ENCODE measurements at regions not wholly inside any gene's neighbourhood (a gene's known extent, or its start where the extent isn't known, plus 50 kb on each side); places are given as distances from the start of the nearest gene placed in this dataset.

DNA sequence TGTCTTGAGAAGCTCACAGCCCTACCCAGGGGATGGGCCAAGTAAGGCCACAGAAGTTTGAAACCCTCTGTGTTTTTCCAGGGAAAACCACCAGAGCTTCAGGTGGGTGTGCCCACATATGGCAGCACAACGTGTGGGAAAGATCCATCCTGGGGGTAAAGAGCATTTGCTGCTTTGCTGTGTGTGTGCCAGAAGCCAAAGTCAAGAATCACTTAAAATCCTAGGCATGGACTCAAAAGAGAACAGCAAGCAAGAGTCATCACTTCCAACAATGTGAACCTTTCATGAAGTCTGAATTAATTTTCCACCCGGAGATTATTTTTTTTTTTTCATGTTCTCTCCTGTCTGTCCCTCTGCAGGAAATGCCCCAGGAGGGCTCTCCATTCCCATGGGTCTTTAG, 308.2 kb upstream of the SGK1 start:
- intact Hi-C loops (cut with DNase I), result no loop called here
- Histone ChIP-seq H3K27ac (no peak overlapping the region), H3K36me3 (no peaks in the 10 kb centered on the region), H3K9me3 (no peaks in the 10 kb centered on the region), H3K4me3 (no peak overlapping the region), H3K27me3 (no peaks in the 10 kb centered on the region), H3K4me1 (peaks cover 0 to 9% (median 0%) of the 10 kb centered on the region in 12 donors)
- ATAC-seq (no peak), DNase-seq (no peak)
- 39 to 57% (median 49%) methylated on average over 2 of the region's 2 CpGs for WGBS, 4 donors
- TF ChIP-seq, protein P1, sequence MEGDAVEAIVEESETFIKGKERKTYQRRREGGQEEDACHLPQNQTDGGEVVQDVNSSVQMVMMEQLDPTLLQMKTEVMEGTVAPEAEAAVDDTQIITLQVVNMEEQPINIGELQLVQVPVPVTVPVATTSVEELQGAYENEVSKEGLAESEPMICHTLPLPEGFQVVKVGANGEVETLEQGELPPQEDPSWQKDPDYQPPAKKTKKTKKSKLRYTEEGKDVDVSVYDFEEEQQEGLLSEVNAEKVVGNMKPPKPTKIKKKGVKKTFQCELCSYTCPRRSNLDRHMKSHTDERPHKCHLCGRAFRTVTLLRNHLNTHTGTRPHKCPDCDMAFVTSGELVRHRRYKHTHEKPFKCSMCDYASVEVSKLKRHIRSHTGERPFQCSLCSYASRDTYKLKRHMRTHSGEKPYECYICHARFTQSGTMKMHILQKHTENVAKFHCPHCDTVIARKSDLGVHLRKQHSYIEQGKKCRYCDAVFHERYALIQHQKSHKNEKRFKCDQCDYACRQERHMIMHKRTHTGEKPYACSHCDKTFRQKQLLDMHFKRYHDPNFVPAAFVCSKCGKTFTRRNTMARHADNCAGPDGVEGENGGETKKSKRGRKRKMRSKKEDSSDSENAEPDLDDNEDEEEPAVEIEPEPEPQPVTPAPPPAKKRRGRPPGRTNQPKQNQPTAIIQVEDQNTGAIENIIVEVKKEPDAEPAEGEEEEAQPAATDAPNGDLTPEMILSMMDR (IDR thresholded peaks at IDR 0.05), result no peak
- TF ChIP-seq POLR2A (IDR thresholded peaks at IDR 0.05), result no peak

DNA sequence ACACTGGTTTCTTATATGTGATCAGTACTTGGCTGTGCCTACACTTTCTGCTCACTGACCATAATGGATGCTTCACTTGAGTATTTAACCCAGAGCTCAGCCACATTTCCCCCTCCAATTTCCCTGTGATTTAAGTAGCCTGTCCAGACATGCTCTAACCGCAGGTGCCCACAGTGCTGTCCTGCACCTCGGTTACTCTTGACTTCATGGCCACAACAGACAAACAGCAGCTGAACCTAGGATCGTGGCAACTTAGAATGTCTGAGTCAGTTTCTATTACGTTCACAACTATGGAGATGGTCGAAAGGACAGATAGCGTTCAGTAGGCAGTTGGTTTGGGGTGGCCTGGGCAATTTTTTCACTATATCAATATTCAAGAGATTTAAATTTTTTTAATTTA, 306.9 kb upstream of the SGK1 start:
- WGBS, 4 donors, result 96 to 98% (median 97%) methylated on average over 6 of the region's 6 CpGs
- intact Hi-C loops (cut with DNase I), result loop anchor here in 1 of 10 donors (2.0 kb wide), 1 partner anchor 60 kb away; no protein-coding TSS in a partner anchor
- H3K36me3 ChIP-seq, result no peaks in the 10 kb centered on the region

DNA sequence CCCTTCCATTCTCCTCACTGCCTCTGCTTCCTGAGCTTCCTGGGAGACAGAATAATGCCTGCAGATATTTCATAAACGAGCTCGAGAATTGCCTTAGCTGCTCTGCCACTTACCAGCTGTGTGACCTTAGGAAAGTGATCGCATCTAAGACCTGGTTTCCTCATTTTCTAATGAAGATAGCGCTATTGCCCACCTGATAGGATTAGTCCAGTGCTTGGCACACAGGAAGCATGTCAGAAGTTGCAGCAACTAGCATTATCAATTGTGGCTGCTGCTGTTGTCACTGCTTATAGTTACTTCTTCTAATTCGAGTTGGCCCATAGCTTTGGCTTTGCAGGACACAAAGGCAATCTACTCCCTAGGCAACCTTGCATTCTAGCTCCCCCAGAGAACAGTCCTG, 305.5 kb upstream of the SGK1 start:
- TF ChIP-seq, protein P1 (IDR thresholded peaks at IDR 0.05), result no peak
- TF ChIP-seq POLR2A (IDR thresholded peaks at IDR 0.05), result no peak
- H3K4me1 ChIP-seq, result peaks cover 0 to 6% (median 0%) of the 10 kb centered on the region in 12 donors
- no peak overlapping the region for H3K4me3 ChIP-seq
- WGBS, 4 donors, result 85 to 92% (median 90%) methylated on average over 5 of the region's 5 CpGs
- H3K27me3 ChIP-seq, result no peaks in the 10 kb centered on the region
- H3K36me3 ChIP-seq, result no peaks in the 10 kb centered on the region
- ATAC-seq (no peak), DNase-seq (no peak)
- H3K9me3 ChIP-seq, result no peaks in the 10 kb centered on the region
- intact Hi-C loops (cut with DNase I), result no loop called here
- H3K27ac ChIP-seq, result no peak overlapping the region

More for the DNA sequence above, 306.9 kb upstream of the SGK1 start:
- H3K9me3 ChIP-seq, result no peaks in the 10 kb centered on the region
- H3K27me3 ChIP-seq, result no peaks in the 10 kb centered on the region
- no peak for DNase-seq
- H3K4me1 ChIP-seq, result peaks cover 0 to 6% (median 0%) of the 10 kb centered on the region in 12 donors
- no peak overlapping the region for H3K4me3 ChIP-seq
- TF ChIP-seq, protein P1 (IDR thresholded peaks at IDR 0.05), result no peak
- no peak for TF ChIP-seq POLR2A (IDR thresholded peaks at IDR 0.05)
- H3K27ac ChIP-seq, result no peak overlapping the region
- ATAC-seq, result no peak

DNA sequence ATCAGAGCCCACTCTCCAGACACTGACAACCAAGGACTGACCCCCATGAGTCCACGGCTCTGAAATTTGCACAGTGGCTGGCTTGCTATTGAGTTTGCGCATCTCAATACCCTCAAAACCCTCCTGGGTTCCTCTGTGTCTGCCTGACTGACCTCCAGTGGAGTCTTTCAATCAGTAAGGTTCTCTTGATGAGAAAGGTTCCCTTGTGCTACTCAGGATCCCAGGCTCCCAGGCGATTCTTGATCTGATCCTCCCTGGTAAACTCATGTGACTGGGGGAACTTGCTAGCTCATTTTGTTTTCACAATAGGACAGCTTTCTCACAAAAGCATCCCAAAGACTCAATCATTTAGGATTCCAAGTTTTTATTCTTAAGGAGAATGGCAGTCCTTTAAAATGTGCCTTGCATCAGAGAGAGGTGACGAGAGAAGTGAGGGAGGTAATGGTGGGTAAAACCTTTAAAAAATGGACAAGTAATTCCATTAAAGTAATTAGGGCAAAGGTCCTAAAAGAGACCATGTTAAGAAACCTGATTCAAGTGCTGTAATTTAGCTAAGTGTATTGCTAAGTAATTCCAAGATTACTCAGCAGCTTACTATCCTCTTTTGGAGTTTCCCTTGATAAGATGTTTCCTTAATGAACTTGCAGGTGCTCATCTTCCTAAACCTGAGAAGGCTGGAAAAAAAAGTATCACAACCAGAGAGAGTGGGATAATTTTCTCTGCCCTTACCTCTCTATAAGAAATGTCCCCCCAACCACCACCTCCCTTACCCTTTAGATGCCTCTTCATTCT, 304.7 kb upstream of the SGK1 start:
- ATAC-seq (no peak), DNase-seq (no peak)
- H3K27me3 ChIP-seq, result no peaks in the 10 kb centered on the region
- no peak for TF ChIP-seq POLR2A (IDR thresholded peaks at IDR 0.05)
- TF ChIP-seq, protein P1 (IDR thresholded peaks at IDR 0.05), result no peak
- H3K4me3 ChIP-seq, result no peak overlapping the region
- H3K9me3 ChIP-seq, result no peaks in the 10 kb centered on the region
- WGBS, 4 donors, result 94 to 98% (median 95%) methylated on average over 4 of the region's 4 CpGs
- H3K4me1 ChIP-seq, result peaks cover 0 to 6% (median 0%) of the 10 kb centered on the region in 12 donors
- H3K36me3 ChIP-seq, result no peaks in the 10 kb centered on the region
- intact Hi-C loops (cut with DNase I), result no loop called here
- no peak overlapping the region for H3K27ac ChIP-seq

Measured in heart left ventricle (tissue), 16 donors.